H9 (cell line): ENCODE measurements at regions not wholly inside any gene's neighbourhood (a gene's known extent, or its start where the extent isn't known, plus 50 kb on each side); places are given as distances from the start of the nearest gene placed in this dataset.

Experiments
- DNase-seq: peaks from one replicate; pipeline ENCODE4 v3.0.0-alpha.2; 2017
- H2AFZ ChIP-seq: one replicate; pipeline ENCODE4 v1.6.1; 2013; ENCODE audit warnings: mild to moderate bottlenecking, low read length, control low read depth, moderate library complexity
- H2AK5ac ChIP-seq: 2 replicates; pipeline ENCODE4 v1.6.1; 2013; ENCODE audit warnings: low read length, control low read depth, mixed read lengths; ENCODE audit not compliant: insufficient read length
- H2BK120ac ChIP-seq: one replicate; pipeline ENCODE4 v1.6.1; 2013; ENCODE audit warnings: low read depth, mild to moderate bottlenecking, low read length, control low read depth, inconsistent platforms; ENCODE audit not compliant: poor library complexity, severe bottlenecking
- H2BK12ac ChIP-seq: 2 replicates; pipeline ENCODE4 v1.6.1; 2013; ENCODE audit warnings: low read length, control low read depth, mixed read lengths, low read depth; ENCODE audit not compliant: insufficient read length
- H2BK15ac ChIP-seq: 2 replicates; pipeline ENCODE4 v1.6.1; 2013; ENCODE audit warnings: low read depth, low read length, control low read depth
- H2BK20ac ChIP-seq: one replicate; pipeline ENCODE4 v1.6.1; 2013; ENCODE audit warnings: low read depth, mild to moderate bottlenecking, low read length, control low read depth, inconsistent platforms; ENCODE audit not compliant: poor library complexity, severe bottlenecking
- H2BK5ac ChIP-seq: 2 replicates; pipeline ENCODE4 v1.6.1; 2013; ENCODE audit warnings: low read length, control low read depth, mixed read lengths; ENCODE audit not compliant: insufficient read length
- H3K14ac ChIP-seq: 2 replicates; pipeline ENCODE4 v1.6.1; 2013; ENCODE audit warnings: low read length, control low read depth; ENCODE audit not compliant: insufficient read depth
- H3K18ac ChIP-seq: 2 replicates; pipeline ENCODE4 v1.6.1; 2013; ENCODE audit warnings: low read depth, mild to moderate bottlenecking, mixed read lengths, low read length, control low read depth; ENCODE audit not compliant: insufficient read length
- H3K23ac ChIP-seq: 2 replicates; pipeline ENCODE4 v1.6.1; 2013; ENCODE audit warnings: low read length, control low read depth, mixed read lengths, low read depth; ENCODE audit not compliant: insufficient read length
- H3K23me2 ChIP-seq: 2 replicates; pipeline ENCODE4 v1.6.1; 2013; ENCODE audit warnings: low read depth, mild to moderate bottlenecking, mixed read lengths, low read length, control low read depth; ENCODE audit not compliant: insufficient read length, poor library complexity, severe bottlenecking
- H3K27ac ChIP-seq: 2 replicates; pipeline ENCODE4 v1.5.1; 2013; ENCODE audit warnings: low read length, control low read depth, mixed read lengths, low read depth; ENCODE audit not compliant: insufficient read length
- H3K27me3 ChIP-seq: 2 replicates; pipeline ENCODE4 v1.6.1; 2013; ENCODE audit warnings: low read length, control low read depth, inconsistent platforms; ENCODE audit not compliant: insufficient read depth
- H3K4ac ChIP-seq: 2 replicates; pipeline ENCODE4 v1.6.1; 2013; ENCODE audit warnings: low read depth, mild to moderate bottlenecking, control low read depth, inconsistent platforms, low read length, moderate library complexity
- H3K4me1 ChIP-seq: 2 replicates; pipeline ENCODE4 v1.6.1; 2013; ENCODE audit warnings: low read length, control low read depth, inconsistent platforms; ENCODE audit not compliant: insufficient read depth
- H3K4me2 ChIP-seq: 2 replicates; pipeline ENCODE4 v1.6.1; 2013; ENCODE audit warnings: low read length, control low read depth, mixed read lengths; ENCODE audit not compliant: insufficient read length, insufficient read depth
- H3K56ac ChIP-seq: 2 replicates; pipeline ENCODE4 v1.6.1; 2013; ENCODE audit warnings: low read depth, mild to moderate bottlenecking, mixed read lengths, low read length, control low read depth; ENCODE audit not compliant: insufficient read length
- H3K79me1 ChIP-seq: 2 replicates; pipeline ENCODE4 v1.6.1; 2013; ENCODE audit warnings: low read depth, mild to moderate bottlenecking, moderate library complexity, low read length, control low read depth, inconsistent platforms; ENCODE audit not compliant: insufficient read depth, poor library complexity, severe bottlenecking
- H3K79me2 ChIP-seq: 2 replicates; pipeline ENCODE4 v1.6.1; 2013; ENCODE audit warnings: low read length, control low read depth, inconsistent platforms; ENCODE audit not compliant: insufficient read depth
- H3K9ac ChIP-seq: 2 replicates; pipeline ENCODE4 v1.6.1; 2013; ENCODE audit warnings: low read length, control low read depth, mixed read lengths; ENCODE audit not compliant: insufficient read length; ENCODE audit errors: extremely low read depth
- H3K9me3 ChIP-seq: one replicate; pipeline ENCODE4 v1.6.1; 2013; ENCODE audit warnings: low read depth, low read length, inconsistent platforms; ENCODE audit not compliant: control insufficient read depth
- H3T11ph ChIP-seq: one replicate; pipeline ENCODE4 v1.6.1; 2013; ENCODE audit warnings: mild to moderate bottlenecking, low read length, control low read depth, inconsistent platforms
- H4K20me1 ChIP-seq: one replicate; pipeline ENCODE4 v1.6.1; 2013; ENCODE audit not compliant: control insufficient read depth, insufficient read length, insufficient read depth
- H4K5ac ChIP-seq: 2 replicates; pipeline ENCODE4 v1.6.1; 2013; ENCODE audit warnings: low read depth, mild to moderate bottlenecking, mixed read lengths, low read length, control low read depth; ENCODE audit not compliant: insufficient read length
- H4K8ac ChIP-seq: replicated peaks from 2 replicates; pipeline ENCODE4 v1.6.1; 2013; ENCODE audit warnings: low read length, control low read depth, mixed read lengths, low read depth; ENCODE audit not compliant: insufficient read length
- H4K91ac ChIP-seq: 2 replicates; pipeline ENCODE4 v1.6.1; 2013; ENCODE audit warnings: low read depth, mild to moderate bottlenecking, moderate library complexity, mixed read lengths, low read length, control low read depth; ENCODE audit not compliant: insufficient read length
- H3K27ac Mint-ChIP-seq, 3 experiments: 2 replicates in 2 of 3; 3 replicates in 1 of 3; pipeline ENCODE4 v1.8.0; 2020 to 2021; ENCODE audit warnings: mixed read lengths in 3 of 3, mild to moderate bottlenecking in 1 of 3, moderate library complexity in 1 of 3
- H3K27me3 Mint-ChIP-seq: 2 replicates; pipeline ENCODE4 v1.8.0; 2021; ENCODE audit warnings: low read depth, mild to moderate bottlenecking, moderate library complexity, mixed read lengths
- H3K36me3 Mint-ChIP-seq, 3 experiments: 2 replicates in 2 of 3; 3 replicates in 1 of 3; pipeline ENCODE4 v1.8.0; 2020 to 2021; ENCODE audit warnings: low read depth in 3 of 3, mixed read lengths in 3 of 3; ENCODE audit not compliant: insufficient read depth in 1 of 3
- H3K4me1 Mint-ChIP-seq, 2 experiments: 2 replicates each; pipeline ENCODE4 v1.8.0; 2020; ENCODE audit warnings: mixed read lengths in 2 of 2
- H3K4me3 Mint-ChIP-seq, 2 experiments: 2 replicates in 1 of 2; 3 replicates in 1 of 2; pipeline ENCODE4 v1.8.0; 2020 to 2021; ENCODE audit warnings: mild to moderate bottlenecking in 2 of 2, mixed read lengths in 2 of 2, moderate library complexity in 1 of 2
- H3K9me3 Mint-ChIP-seq, 2 experiments: 2 replicates in 1 of 2; 3 replicates in 1 of 2; pipeline ENCODE4 v1.8.0; 2020; ENCODE audit warnings: mild to moderate bottlenecking in 2 of 2, mixed read lengths in 2 of 2, moderate library complexity in 1 of 2
- CTCF ChIP-seq: fragments of 200-600 bp; sonication (generic); conservative IDR thresholded peaks from 3 replicates; pipeline ENCODE4 v1.8.0; 2021; ENCODE audit warnings: antibody characterized with exemption, mild to moderate bottlenecking
- WGBS: extraction: QIAGEN DNeasy Blood & Tissue Kit; methylation state at CpG from one replicate; pipeline ENCODE4 v1.1.7; 2013; ENCODE audit warnings: missing lambda C conversion rate, low lambda C conversion rate, mixed read lengths; ENCODE audit not compliant: insufficient read length; ENCODE audit errors: extremely low coverage; 5-methylcytosine and 5-hydroxymethylcytosine counted together

- Mint-ChIP-seq H3K27ac (no peak overlapping the region), H3K4me3 (no peak overlapping the region), H3K27me3 (peaks cover 1% of the 10 kb centered on the region; the same call in 1 of the 2 replicates), H3K36me3 (no peaks in the 10 kb centered on the region), H3K4me1 (peaks cover 6% of the 10 kb centered on the region in 2 experiments), H3K9me3 (no peaks in the 10 kb centered on the region)
- no peak overlapping the region for H3T11ph ChIP-seq
- no peak overlapping the region for H3K14ac ChIP-seq
- no peaks in the 10 kb centered on the region for H3K9me3 ChIP-seq
- H3K23me2 ChIP-seq: no peaks in the 10 kb centered on the region
- H3K27ac ChIP-seq: no peak overlapping the region
- H2BK20ac ChIP-seq: no peak overlapping the region
- H3K27me3 ChIP-seq: no peaks in the 10 kb centered on the region
- H2BK15ac ChIP-seq: no peak overlapping the region
- WGBS: no CpG with 5 or more reads among the region's 4 CpGs
- no peak overlapping the region for H3K18ac ChIP-seq
- no peak overlapping the region for H2AFZ ChIP-seq
- no peak overlapping the region for H3K56ac ChIP-seq
- no peak overlapping the region for H3K9ac ChIP-seq
- H3K4me2 ChIP-seq: no peak overlapping the region
- H2BK5ac ChIP-seq: no peak overlapping the region
- H2AK5ac ChIP-seq: no peak overlapping the region
- no peaks in the 10 kb centered on the region for H4K20me1 ChIP-seq
- no peak overlapping the region for H3K23ac ChIP-seq
- no peaks in the 10 kb centered on the region for H3K79me2 ChIP-seq
- H4K5ac ChIP-seq: no peak overlapping the region
- no peak overlapping the region for H3K4ac ChIP-seq
- TF ChIP-seq CTCF: no peak
- no peak overlapping the region for H2BK12ac ChIP-seq
- H4K91ac ChIP-seq: no peak overlapping the region
- no peaks in the 10 kb centered on the region for H3K79me1 ChIP-seq
- H2BK120ac ChIP-seq: no peak overlapping the region
- no peak for DNase-seq
- H3K4me1 ChIP-seq: no peaks in the 10 kb centered on the region
- H4K8ac ChIP-seq: no peak overlapping the region
Observed at GRCh38 chr5:82992646-82993045, 84.5 kb downstream of the TMEM167A start.
